IMR-90 (cell line): ENCODE measurements at regions not wholly inside any gene's neighbourhood (a gene's known extent, or its start where the extent isn't known, plus 50 kb on each side); places are given as distances from the start of the nearest gene placed in this dataset.

Experiments
- ATAC-seq: fragments of 200-7000 bp; cut with Tn5 transposase; 2 replicates; pipeline ENCODE4 v1.9.1; 2020; ENCODE audit warnings: low read depth, mild to moderate bottlenecking, moderate library complexity
- BruUV-seq: library from RNA; stranded (reverse); fragments of 400-500 nt; replicated peaks from 2 replicates; lab custom pipeline; 2021; lab: Mats Ljungman, UMichigan
- CTCF ChIA-PET: fragments of 300-600 bp; formaldehyde crosslinking; extraction: SDS; loops from one replicate; lab custom pipeline; 2021; ENCODE audit warnings: antibody characterized with exemption; lab: Yijun Ruan, JAX
- POLR2A ChIA-PET: fragments of 300-600 bp; sonication (Branson Sonifier 250); formaldehyde crosslinking; loops from one replicate; lab custom pipeline; 2022; ENCODE audit warnings: antibody characterized with exemption; ENCODE audit not compliant: unreplicated experiment; lab: Charles Lee
- DNase-seq: peaks from one replicate; pipeline ENCODE4 v3.0.0; 2013
- H2AFZ ChIP-seq: replicated peaks from 2 replicates; pipeline ENCODE3; 2013; ENCODE audit warnings: low read length, mild to moderate bottlenecking; ENCODE audit not compliant: poor library complexity
- H2AK5ac ChIP-seq: 2 replicates; pipeline ENCODE4 v1.6.1; 2013; ENCODE audit warnings: low read depth, low read length, inconsistent platforms
- H2AK9ac ChIP-seq: replicated peaks from 2 replicates; pipeline ENCODE3; 2013; ENCODE audit warnings: mild to moderate bottlenecking, low read depth, low read length, moderate library complexity; ENCODE audit not compliant: poor library complexity
- H2BK120ac ChIP-seq: 2 replicates; pipeline ENCODE4 v1.6.1; 2013; ENCODE audit warnings: low read depth, low read length, inconsistent platforms
- H2BK15ac ChIP-seq: 3 replicates; pipeline ENCODE4 v1.6.1; 2013; ENCODE audit warnings: low read depth, low read length, inconsistent platforms
- H2BK20ac ChIP-seq: 2 replicates; pipeline ENCODE4 v1.6.1; 2013; ENCODE audit warnings: low read depth, mild to moderate bottlenecking, inconsistent platforms, low read length, moderate library complexity
- H2BK5ac ChIP-seq: 2 replicates; pipeline ENCODE4 v1.6.1; 2013; ENCODE audit warnings: mild to moderate bottlenecking, low read depth, low read length, inconsistent platforms; ENCODE audit not compliant: poor library complexity, severe bottlenecking
- H3K14ac ChIP-seq: replicated peaks from 2 replicates; pipeline ENCODE4 v1.6.1; 2013; ENCODE audit warnings: low read depth, low read length, inconsistent platforms
- H3K18ac ChIP-seq: 2 replicates; pipeline ENCODE4 v1.6.1; 2013; ENCODE audit warnings: low read depth, low read length, control low read depth
- H3K23ac ChIP-seq: 2 replicates; pipeline ENCODE4 v1.6.1; 2013; ENCODE audit warnings: low read depth, low read length, inconsistent platforms
- H3K27ac ChIP-seq: 2 replicates; pipeline ENCODE4 v1.5.1; 2013; ENCODE audit warnings: mild to moderate bottlenecking, control low read depth, low read length; ENCODE audit not compliant: insufficient read depth
- H3K27me3 ChIP-seq: 2 replicates; pipeline ENCODE4 v1.6.1; 2013; ENCODE audit warnings: low read length; ENCODE audit not compliant: control insufficient read depth, insufficient read depth
- H3K36me3 ChIP-seq: 2 replicates; pipeline ENCODE4 v1.6.1; 2013; ENCODE audit warnings: low read length, mixed read lengths; ENCODE audit not compliant: control insufficient read depth, insufficient read depth
- H3K4ac ChIP-seq: 2 replicates; pipeline ENCODE4 v1.6.1; 2013; ENCODE audit warnings: low read depth, low read length, inconsistent platforms
- H3K4me1 ChIP-seq: 2 replicates; pipeline ENCODE4 v1.6.1; 2013; ENCODE audit warnings: low read length, mixed read lengths; ENCODE audit not compliant: control insufficient read depth, insufficient read depth
- H3K4me2 ChIP-seq: 2 replicates; pipeline ENCODE4 v1.6.1; 2013; ENCODE audit warnings: low read depth, mild to moderate bottlenecking, control low read depth, low read length, moderate library complexity
- H3K4me3 ChIP-seq: 2 replicates; pipeline ENCODE4 v1.5.1; 2013; ENCODE audit warnings: low read depth, mild to moderate bottlenecking, control low read depth, low read length, moderate library complexity; ENCODE audit not compliant: insufficient read depth
- H3K56ac ChIP-seq: 2 replicates; pipeline ENCODE4 v1.6.1; 2013; ENCODE audit warnings: low read length, inconsistent platforms; ENCODE audit not compliant: insufficient read depth; ENCODE audit errors: extremely low read depth
- H3K79me1 ChIP-seq, 2 experiments: 2 replicates each; pipeline ENCODE4 v1.6.1; 2013; ENCODE audit warnings: low read length in 2 of 2, inconsistent platforms in 1 of 2, low read depth in 1 of 2
- H3K9ac ChIP-seq: 2 replicates; pipeline ENCODE4 v1.6.1; 2013; ENCODE audit warnings: low read depth, low read length, control low read depth
- H3K9me1 ChIP-seq: 2 replicates; pipeline ENCODE4 v1.6.1; 2013; ENCODE audit warnings: low read length, inconsistent platforms; ENCODE audit not compliant: insufficient read depth
- H3K9me3 ChIP-seq: 2 replicates; pipeline ENCODE4 v1.6.1; 2013; ENCODE audit warnings: low read length; ENCODE audit not compliant: control insufficient read depth, insufficient read depth
- H4K20me1 ChIP-seq: 2 replicates; pipeline ENCODE4 v1.6.1; 2013; ENCODE audit warnings: low read length, inconsistent platforms; ENCODE audit not compliant: insufficient read depth
- H4K5ac ChIP-seq: 2 replicates; pipeline ENCODE4 v1.6.1; 2013; ENCODE audit warnings: mild to moderate bottlenecking, low read depth, low read length, control low read depth
- H4K8ac ChIP-seq, 2 experiments: 2 replicates each; pipeline ENCODE4 v1.6.1; 2013; ENCODE audit warnings: low read depth in 2 of 2, low read length in 2 of 2, control low read depth in 1 of 2, inconsistent platforms in 1 of 2
- H4K91ac ChIP-seq: 2 replicates; pipeline ENCODE4 v1.6.1; 2013; ENCODE audit warnings: low read depth, low read length, inconsistent platforms; ENCODE audit not compliant: insufficient read depth
- BHLHE40 ChIP-seq: fragments of 150-350 bp; IDR thresholded peaks from 2 replicates; pipeline ENCODE4 v1.6.1; 2016; ENCODE audit warnings: mild to moderate bottlenecking, low read depth, low read length
- CEBPB ChIP-seq: IDR thresholded peaks from 2 replicates; pipeline ENCODE4 v1.6.1; 2012; ENCODE audit warnings: low read depth, low read length, improper control_type of control experiment
- CHD1 ChIP-seq: IDR thresholded peaks from 2 replicates; pipeline ENCODE4 v1.6.1; 2012; ENCODE audit warnings: low read depth, low read length, improper control_type of control experiment
- CTCF ChIP-seq: conservative IDR thresholded peaks from 2 replicates; pipeline ENCODE4 v1.5.1; 2012; ENCODE audit warnings: mild to moderate bottlenecking, low read depth, low read length, improper control_type of control experiment
- ELK1 ChIP-seq: fragments of 150-350 bp; IDR thresholded peaks from 2 replicates; pipeline ENCODE4 v1.6.1; 2016; ENCODE audit warnings: low read depth, mild to moderate bottlenecking, low read length, moderate library complexity, borderline replicate concordance
- FOS ChIP-seq: fragments of 150-350 bp; IDR thresholded peaks from 2 replicates; pipeline ENCODE4 v1.6.1; 2016; ENCODE audit warnings: low read depth, low read length
- MAFK ChIP-seq: IDR thresholded peaks from 2 replicates; pipeline ENCODE4 v1.6.1; 2012; ENCODE audit warnings: low read depth, low read length, improper control_type of control experiment
- MAZ ChIP-seq: IDR thresholded peaks from 2 replicates; pipeline ENCODE4 v1.6.1; 2012; ENCODE audit warnings: low read depth, mild to moderate bottlenecking, low read length, improper control_type of control experiment, moderate library complexity, borderline replicate concordance
- MXI1 ChIP-seq: IDR thresholded peaks from 2 replicates; pipeline ENCODE4 v1.6.1; 2012; ENCODE audit warnings: low read depth, mild to moderate bottlenecking, low read length, moderate library complexity, borderline replicate concordance
- NFE2L2 ChIP-seq: fragments of 150-350 bp; IDR thresholded peaks from 2 replicates; pipeline ENCODE4 v1.6.1; 2016; ENCODE audit warnings: low read depth, mild to moderate bottlenecking, low read length
- POLR2A ChIP-seq: IDR thresholded peaks from 2 replicates; pipeline ENCODE4 v1.6.1; 2012; ENCODE audit warnings: mild to moderate bottlenecking, low read depth, low read length
- RAD21 ChIP-seq: IDR thresholded peaks from 2 replicates; pipeline ENCODE4 v1.6.1; 2012; ENCODE audit warnings: low read length, improper control_type of control experiment
- RCOR1 ChIP-seq: IDR thresholded peaks from 2 replicates; pipeline ENCODE4 v1.6.1; 2012; ENCODE audit warnings: mild to moderate bottlenecking, low read length, improper control_type of control experiment; ENCODE audit not compliant: insufficient replicate concordance
- RFX5 ChIP-seq: IDR thresholded peaks from 2 replicates; pipeline ENCODE4 v1.8.0; 2012; ENCODE audit warnings: low read depth, mild to moderate bottlenecking, low read length, moderate library complexity
- SMC3 ChIP-seq: fragments of 150-350 bp; IDR thresholded peaks from 2 replicates; pipeline ENCODE4 v1.6.1; 2016; ENCODE audit warnings: low read depth, mild to moderate bottlenecking, antibody characterized with exemption, low read length, moderate library complexity
- USF2 ChIP-seq: fragments of 150-350 bp; IDR thresholded peaks from 2 replicates; pipeline ENCODE4 v1.6.1; 2017; ENCODE audit warnings: mild to moderate bottlenecking, antibody characterized with exemption, low read length, low read depth
- WGBS, 2 experiments: methylation state at CpG; one replicate each; pipeline versions ENCODE4 v1.1.5 to v1.1.7; 2013; ENCODE audit warnings: missing lambda C conversion rate in 2 of 2; ENCODE audit not compliant: insufficient read length in 1 of 2; ENCODE audit errors: extremely low coverage in 2 of 2; 5-methylcytosine and 5-hydroxymethylcytosine counted together
- dilution Hi-C: fragments of 300-500 bp; cut with HindIII; formaldehyde crosslinking; loops from one replicate; pipeline ENCODE4 v1.14.3; 2018; ENCODE audit warnings: low sequenced_read_pairs; ENCODE audit not compliant: unreplicated experiment
- in situ Hi-C: fragments of 300-500 bp; cut with MboI; formaldehyde crosslinking; loops from 3 replicates; pipeline ENCODE4 v1.14.3; 2019; ENCODE audit warnings: low sequenced_read_pairs, inconsistent platforms, mixed read lengths
- intact Hi-C: fragments of 100-400 bp; cut with micrococcal nuclease; formaldehyde crosslinking; loops from 2 replicates; pipeline ENCODE4 v1.10.0; 2022

- Histone ChIP-seq H3K9me1 (no peaks in the 10 kb centered on the region), H2BK20ac (no peak overlapping the region), H2BK15ac (no peak overlapping the region), H3K4ac (no peak overlapping the region), H4K8ac (no peak overlapping the region), H3K14ac (no peak overlapping the region), H3K36me3 (no peaks in the 10 kb centered on the region), H3K4me3 (no peak overlapping the region), H3K27ac (no peak overlapping the region), H4K91ac (no peak overlapping the region), H3K9me3 (no peaks in the 10 kb centered on the region), H2AK5ac (no peak overlapping the region), H3K79me1 (no peaks in the 10 kb centered on the region), H2BK5ac (no peak overlapping the region), H2AFZ (no peak overlapping the region), H3K23ac (no peak overlapping the region), H3K4me1 (peaks cover 1% of the 10 kb centered on the region; the same call in 1 of the 2 replicates), H3K27me3 (peaks cover 9% of the 10 kb centered on the region; the same call in 1 of the 2 replicates), H4K20me1 (no peaks in the 10 kb centered on the region), H2BK120ac (no peak overlapping the region), H3K9ac (no peak overlapping the region), H3K4me2 (no peak overlapping the region), H2AK9ac (no peak overlapping the region), H4K5ac (no peak overlapping the region), H3K56ac (no peak overlapping the region), H3K18ac (no peak overlapping the region)
- CTCF ChIA-PET = no interaction called here
- ATAC-seq (no peak), DNase-seq (no peak)
- POLR2A ChIA-PET = no interaction called here
- in situ Hi-C loops = no loop called here
- no peak for TF ChIP-seq RCOR1
- no peak for TF ChIP-seq POLR2A
- TF ChIP-seq FOS = no peak
- no peak for TF ChIP-seq NFE2L2
- TF ChIP-seq CTCF = no peak
- TF ChIP-seq SMC3 = no peak
- TF ChIP-seq ELK1 = no peak
- TF ChIP-seq RAD21 = no peak
- TF ChIP-seq BHLHE40 = no peak
- no peak for TF ChIP-seq USF2
- TF ChIP-seq CEBPB = no peak
- no peak for TF ChIP-seq MXI1
- TF ChIP-seq MAFK = no peak
- no peak for TF ChIP-seq RFX5
- no peak for TF ChIP-seq MAZ
- TF ChIP-seq CHD1 = no peak
- dilution Hi-C loops = no loop called here
- no TSS peak for BruUV-seq
- WGBS, 2 experiments = 100% methylated on average over 1 of the region's 2 CpGs; no CpG with 5 or more reads in 1 of the 2 experiments
- intact Hi-C loops = no loop called here
Observed at GRCh38 chr5:175798626-175799025, 72.8 kb upstream of the CPLX2 start.
